ENCODE measurements at regions not wholly inside any gene's neighbourhood (a gene's known extent, or its start where the extent isn't known, plus 50 kb on each side); places are given as distances from the start of the nearest gene placed in this dataset.

DNA sequence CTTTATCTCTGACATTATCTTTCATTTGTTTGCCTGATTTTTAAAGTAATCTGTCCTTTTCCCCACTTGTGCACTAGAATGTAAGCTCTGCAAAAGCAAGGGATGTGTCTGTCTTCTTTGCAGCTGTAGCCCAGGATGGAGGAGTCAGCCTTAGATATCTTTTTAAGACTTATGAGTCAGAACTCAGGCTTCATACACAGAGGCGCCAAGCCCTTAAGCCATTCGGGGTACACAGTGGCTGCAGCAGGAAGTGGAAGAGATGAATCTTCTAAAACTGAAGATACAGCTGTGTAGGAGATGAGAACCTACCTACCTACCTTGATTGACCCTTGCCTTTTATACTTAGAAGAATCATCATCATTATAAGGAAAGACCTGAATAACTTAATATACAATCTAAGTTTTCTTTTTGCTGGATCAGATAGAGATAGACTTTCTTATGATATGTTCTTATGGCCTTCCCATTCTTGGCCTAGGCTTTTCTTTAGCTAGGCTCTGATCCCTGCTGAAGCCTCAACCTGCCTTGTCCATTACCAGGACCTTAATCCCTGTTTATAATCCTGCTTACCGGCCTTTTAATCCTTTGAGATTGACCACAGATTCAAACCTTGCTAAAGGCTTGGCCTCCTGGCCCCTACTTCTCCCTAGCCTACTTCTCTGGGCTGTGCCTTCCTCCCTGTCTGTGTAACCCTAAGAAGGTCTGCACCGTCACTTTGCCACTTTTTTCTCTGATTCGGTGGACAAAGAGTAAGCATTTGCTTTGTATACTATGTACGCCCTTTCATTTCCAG is 304.5 kb downstream of the PRL start:
- Histone ChIP-seq H3K36me3 (no peaks in the 10 kb centered on the region), H3K27ac (replicated peaks in 1 of 4) (no peak overlapping the region), H3K4me1 (peaks cover 3 to 22% (median 20%) of the 10 kb centered on the region in 4 donors), H3K4me3 (no peak overlapping the region), H3K27me3 (no peaks in the 10 kb centered on the region), H3K9me3 (no peaks in the 10 kb centered on the region)
- no peak for DNase-seq (ENCODE audit: extremely low spot score)
- TF ChIP-seq, protein P1, sequence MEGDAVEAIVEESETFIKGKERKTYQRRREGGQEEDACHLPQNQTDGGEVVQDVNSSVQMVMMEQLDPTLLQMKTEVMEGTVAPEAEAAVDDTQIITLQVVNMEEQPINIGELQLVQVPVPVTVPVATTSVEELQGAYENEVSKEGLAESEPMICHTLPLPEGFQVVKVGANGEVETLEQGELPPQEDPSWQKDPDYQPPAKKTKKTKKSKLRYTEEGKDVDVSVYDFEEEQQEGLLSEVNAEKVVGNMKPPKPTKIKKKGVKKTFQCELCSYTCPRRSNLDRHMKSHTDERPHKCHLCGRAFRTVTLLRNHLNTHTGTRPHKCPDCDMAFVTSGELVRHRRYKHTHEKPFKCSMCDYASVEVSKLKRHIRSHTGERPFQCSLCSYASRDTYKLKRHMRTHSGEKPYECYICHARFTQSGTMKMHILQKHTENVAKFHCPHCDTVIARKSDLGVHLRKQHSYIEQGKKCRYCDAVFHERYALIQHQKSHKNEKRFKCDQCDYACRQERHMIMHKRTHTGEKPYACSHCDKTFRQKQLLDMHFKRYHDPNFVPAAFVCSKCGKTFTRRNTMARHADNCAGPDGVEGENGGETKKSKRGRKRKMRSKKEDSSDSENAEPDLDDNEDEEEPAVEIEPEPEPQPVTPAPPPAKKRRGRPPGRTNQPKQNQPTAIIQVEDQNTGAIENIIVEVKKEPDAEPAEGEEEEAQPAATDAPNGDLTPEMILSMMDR (IDR thresholded peaks at IDR 0.05) = no peak
- TF ChIP-seq POLR2AphosphoS5 (IDR thresholded peaks at IDR 0.05) (no peak), POLR2A (IDR thresholded peaks at IDR 0.05; ENCODE audit: low read depth) (no peak), EP300 (IDR thresholded peaks at IDR 0.05) (no peak)
- intact Hi-C loops (cut with DNase I) = no loop called here
- WGBS = 81% methylated on average over 6 of the region's 6 CpGs

- WGBS = 84% methylated on average over 2 of the region's 2 CpGs
- no peaks in the 10 kb centered on the region for H3K36me3 ChIP-seq
- TF ChIP-seq, protein P1 (IDR thresholded peaks at IDR 0.05) = no peak
- TF ChIP-seq POLR2A (IDR thresholded peaks at IDR 0.05; ENCODE audit: low read depth) (no peak), POLR2AphosphoS5 (IDR thresholded peaks at IDR 0.05) (no peak), EP300 (IDR thresholded peaks at IDR 0.05) (no peak)
- intact Hi-C loops (cut with DNase I) = no loop called here
- peaks cover 3 to 24% (median 20%) of the 10 kb centered on the region in 4 donors for H3K4me1 ChIP-seq
- H3K4me3 ChIP-seq = no peak overlapping the region
- no peaks in the 10 kb centered on the region for H3K9me3 ChIP-seq
- H3K27me3 ChIP-seq = no peaks in the 10 kb centered on the region
- no peak for DNase-seq (ENCODE audit: extremely low spot score)
- no peak overlapping the region for H3K27ac ChIP-seq (replicated peaks in 1 of 4)
Measured at GRCh38 chr6:21993841-21994240, 303.0 kb downstream of the PRL start.

DNA sequence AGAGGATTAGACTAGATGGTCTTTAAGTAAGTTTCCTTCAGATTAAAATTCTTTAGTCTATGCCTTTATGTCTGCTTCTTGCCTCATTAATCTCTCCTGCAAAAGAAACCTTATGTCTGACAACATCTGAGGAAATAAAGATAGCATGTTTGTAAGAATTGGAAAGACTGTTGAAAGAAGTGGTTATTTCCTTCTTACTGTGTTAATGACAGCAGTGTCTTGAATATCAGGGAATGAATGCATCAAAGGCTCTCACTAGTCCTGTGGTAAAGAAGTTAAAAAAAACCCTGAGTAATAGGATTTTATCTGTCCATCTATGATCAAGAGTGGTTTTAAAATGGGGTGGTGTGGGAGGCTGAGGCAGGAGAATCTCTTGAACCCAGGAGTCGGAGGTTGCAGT is 302.0 kb downstream of the PRL start:
- Histone ChIP-seq H3K27ac (replicated peaks in 1 of 4) (no peak overlapping the region), H3K9me3 (no peaks in the 10 kb centered on the region), H3K36me3 (no peaks in the 10 kb centered on the region), H3K4me1 (peaks cover 3 to 33% (median 29%) of the 10 kb centered on the region in 4 donors), H3K4me3 (no peak overlapping the region), H3K27me3 (no peaks in the 10 kb centered on the region)
- WGBS = 94% methylated on average over 1 of the region's 1 CpG
- intact Hi-C loops (cut with DNase I) = no loop called here
- TF ChIP-seq POLR2AphosphoS5 (IDR thresholded peaks at IDR 0.05) (no peak), POLR2A (IDR thresholded peaks at IDR 0.05; ENCODE audit: low read depth) (no peak), EP300 (IDR thresholded peaks at IDR 0.05) (no peak)
- TF ChIP-seq, protein P1 (IDR thresholded peaks at IDR 0.05) = no peak
- DNase-seq (ENCODE audit: extremely low spot score) = no peak

DNA sequence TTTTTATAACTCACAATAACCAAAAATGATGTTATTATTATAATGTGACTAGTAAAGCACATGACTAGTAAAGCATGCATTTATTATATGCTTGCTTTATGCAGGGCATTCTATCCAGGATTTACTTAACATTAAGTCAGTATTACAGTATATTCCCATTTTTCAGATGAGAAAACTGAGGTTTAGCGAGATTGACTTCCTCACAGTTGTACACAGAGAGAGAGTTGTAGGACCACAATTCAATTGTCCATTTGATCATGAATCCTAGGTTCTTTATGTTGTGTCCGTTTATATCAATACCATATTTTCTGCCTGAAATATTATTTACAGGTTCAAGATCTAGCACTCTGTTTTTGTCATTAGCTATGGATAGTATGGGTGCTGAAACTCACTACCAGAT is 301.5 kb downstream of the PRL start:
- WGBS = 92% methylated on average over 2 of the region's 2 CpGs
- Histone ChIP-seq H3K36me3 (no peaks in the 10 kb centered on the region), H3K27me3 (no peaks in the 10 kb centered on the region), H3K4me3 (no peak overlapping the region), H3K4me1 (peaks cover 3 to 35% (median 31%) of the 10 kb centered on the region in 4 donors), H3K27ac (replicated peaks in 1 of 4) (no peak overlapping the region), H3K9me3 (no peaks in the 10 kb centered on the region)
- no peak for TF ChIP-seq POLR2AphosphoS5 (IDR thresholded peaks at IDR 0.05)
- no peak for TF ChIP-seq POLR2A (IDR thresholded peaks at IDR 0.05; ENCODE audit: low read depth)
- TF ChIP-seq, protein P1 (IDR thresholded peaks at IDR 0.05) = no peak
- TF ChIP-seq EP300 (IDR thresholded peaks at IDR 0.05) = no peak
- intact Hi-C loops (cut with DNase I) = no loop called here
- no peak for DNase-seq (ENCODE audit: extremely low spot score)

All from esophagus muscularis mucosa (tissue), 4 donors.